ENCODE measurements at regions not wholly inside any gene's neighbourhood (a gene's known extent, or its start where the extent isn't known, plus 50 kb on each side); places are given as distances from the start of the nearest gene placed in this dataset.

GRCh38 chr2:14773696-14774095 is 141.2 kb downstream of the LRATD1 start:
- TF ChIP-seq POLR2AphosphoS5 (IDR thresholded peaks at IDR 0.05; ENCODE audit: low read depth, low read length) (no peak), POLR2A (IDR thresholded peaks at IDR 0.05; ENCODE audit: low read depth, low read length) (no peak), TAF1 (IDR thresholded peaks at IDR 0.05; ENCODE audit: borderline replicate concordance, low read depth, low read length) (no peak)

Measured in GM12892 (cell line).